ENCODE measurements at regions not wholly inside any gene's neighbourhood (a gene's known extent, or its start where the extent isn't known, plus 50 kb on each side); places are given as distances from the start of the nearest gene placed in this dataset.
A peak's percentile ranks its signal among the peaks of the same experiment; 100 is the strongest.
"Not testable (repeated sequence)": the region's sequence is repeated elsewhere in the genome, so short reads cannot be mapped to it uniquely, and the experiment has no call there.

GRCh38 chr12:127125607-127126259 lies 1141.2 kb upstream of the TMEM132C start:
- H3K36me3 ChIP-seq, result no peaks in the 10 kb centered on the region
- TF ChIP-seq CTCF (IDR thresholded peaks at IDR 0.05; ENCODE audit: low read depth, low read length), result no peak
- no peak for DNase-seq
- H3K4me3 ChIP-seq (ENCODE audit: low read depth, low read length), result no peak overlapping the region
- H3K9me3 ChIP-seq (ENCODE audit: severe bottlenecking), result no peaks in the 10 kb centered on the region
- no peak overlapping the region for H3K27ac ChIP-seq
- no peaks in the 10 kb centered on the region for H3K27me3 ChIP-seq (ENCODE audit: insufficient read depth, low read depth, severe bottlenecking)

- Histone ChIP-seq H3K27ac (no peak overlapping the region), H3K4me3 (ENCODE audit: low read depth, low read length) (no peak overlapping the region), H3K9me3 (ENCODE audit: severe bottlenecking) (no peaks in the 10 kb centered on the region), H3K36me3 (no peaks in the 10 kb centered on the region), H3K27me3 (ENCODE audit: insufficient read depth, low read depth, severe bottlenecking) (no peaks in the 10 kb centered on the region)
- no peak for TF ChIP-seq CTCF (IDR thresholded peaks at IDR 0.05; ENCODE audit: low read depth, low read length)
- DNase-seq, result no peak
These were observed 1140.7 kb upstream of the TMEM132C start for GRCh38 chr12:127126260-127126628.

GRCh38 chr12:127127897-127128296 lies 1139.1 kb upstream of the TMEM132C start:
- H3K9me3 ChIP-seq (ENCODE audit: severe bottlenecking), result no peaks in the 10 kb centered on the region
- no peak overlapping the region for H3K27ac ChIP-seq
- TF ChIP-seq CTCF (IDR thresholded peaks at IDR 0.05; ENCODE audit: low read depth, low read length), result no peak
- no peaks in the 10 kb centered on the region for H3K36me3 ChIP-seq
- no peak for DNase-seq
- H3K27me3 ChIP-seq (ENCODE audit: insufficient read depth, low read depth, severe bottlenecking), result no peaks in the 10 kb centered on the region
- H3K4me3 ChIP-seq (ENCODE audit: low read depth, low read length), result no peak overlapping the region

GRCh38 chr12:127130506-127131124 lies 1136.4 kb upstream of the TMEM132C start:
- Histone ChIP-seq H3K9me3 (ENCODE audit: severe bottlenecking) (no peaks in the 10 kb centered on the region), H3K36me3 (no peaks in the 10 kb centered on the region), H3K4me3 (ENCODE audit: low read depth, low read length) (no peak overlapping the region), H3K27me3 (ENCODE audit: insufficient read depth, low read depth, severe bottlenecking) (no peaks in the 10 kb centered on the region), H3K27ac (no peak overlapping the region)
- no peak for TF ChIP-seq CTCF (IDR thresholded peaks at IDR 0.05; ENCODE audit: low read depth, low read length)
- DNase-seq, result no peak

- Histone ChIP-seq H3K4me3 (ENCODE audit: low read depth, low read length) (no peak overlapping the region), H3K27me3 (ENCODE audit: insufficient read depth, low read depth, severe bottlenecking) (no peaks in the 10 kb centered on the region), H3K36me3 (no peaks in the 10 kb centered on the region), H3K9me3 (ENCODE audit: severe bottlenecking) (no peaks in the 10 kb centered on the region), H3K27ac (no peak overlapping the region)
- TF ChIP-seq CTCF (IDR thresholded peaks at IDR 0.05; ENCODE audit: low read depth, low read length), result peak; percentile 15; the same call in 1 of the 2 replicates
- DNase-seq, result peak; percentile 11
These were observed 1133.2 kb upstream of the TMEM132C start for GRCh38 chr12:127133675-127134335.

- H3K4me3 ChIP-seq (ENCODE audit: low read depth, low read length); H3K27ac ChIP-seq; H3K36me3 ChIP-seq; H3K27me3 ChIP-seq (ENCODE audit: insufficient read depth, low read depth, severe bottlenecking); H3K9me3 ChIP-seq (ENCODE audit: severe bottlenecking); DNase-seq: not testable (repeated sequence)
These were observed 1126.0 kb upstream of the TMEM132C start for GRCh38 chr12:127140864-127141484.
